Panc1 (cell line): ENCODE measurements at regions not wholly inside any gene's neighbourhood (a gene's known extent, or its start where the extent isn't known, plus 50 kb on each side); places are given as distances from the start of the nearest gene placed in this dataset.

Experiments
- ATAC-seq: fragments of 200-7000 bp; cut with Tn5 transposase; 2 replicates; pipeline ENCODE4 v1.9.1; 2020; ENCODE audit warnings: mild to moderate bottlenecking, moderate library complexity
- BruUV-seq: library from RNA; stranded (reverse); fragments of 400-500 nt; replicated peaks from 2 replicates; lab custom pipeline; 2021; lab: Mats Ljungman, UMichigan
- CTCF ChIA-PET: fragments of 300-600 bp; sonication (Branson Sonifier 250); formaldehyde crosslinking; loops from one replicate; lab custom pipeline; 2022; ENCODE audit warnings: antibody characterized with exemption; lab: Charles Lee
- POLR2A ChIA-PET: fragments of 300-600 bp; sonication (Branson Sonifier 250); formaldehyde crosslinking; loops from one replicate; lab custom pipeline; 2022; ENCODE audit warnings: antibody characterized with exemption; lab: Charles Lee
- DNase-seq: peaks from one replicate; pipeline ENCODE4 v3.0.0-alpha.2; 2010; ENCODE audit warnings: low read depth, low spot score
- H3K27ac ChIP-seq: 2 replicates; pipeline ENCODE4 v1.5.1; 2011; ENCODE audit warnings: mild to moderate bottlenecking, low read length, inconsistent platforms
- H3K27me3 ChIP-seq: fragments of 200-500 bp; sonication (Bioruptor generic); 2 replicates; pipeline ENCODE4 v1.6.0; 2014; ENCODE audit warnings: low read length, inconsistent platforms; ENCODE audit not compliant: control insufficient read depth, insufficient read depth
- H3K36me3 ChIP-seq: fragments of 200-500 bp; sonication (Bioruptor generic); 2 replicates; pipeline ENCODE4 v1.5.1; 2014; ENCODE audit warnings: inconsistent platforms, mild to moderate bottlenecking, low read length, moderate library complexity; ENCODE audit not compliant: control insufficient read depth, insufficient read depth
- H3K4me1 ChIP-seq: 2 replicates; pipeline ENCODE4 v1.5.1; 2011; ENCODE audit warnings: inconsistent platforms, mild to moderate bottlenecking, low read length, moderate library complexity; ENCODE audit not compliant: control insufficient read depth, insufficient read depth
- H3K4me3 ChIP-seq, 2 experiments: 2 replicates each; pipeline ENCODE4 v1.5.1; 2011 to 2012; ENCODE audit warnings: low read depth in 2 of 2, low read length in 2 of 2, mild to moderate bottlenecking in 2 of 2, inconsistent platforms in 1 of 2, moderate library complexity in 1 of 2
- H3K9me3 ChIP-seq: fragments of 200-500 bp; sonication (Bioruptor generic); 2 replicates; pipeline ENCODE4 v1.5.1; 2014; ENCODE audit warnings: low read depth, mild to moderate bottlenecking, inconsistent platforms, low read length, moderate library complexity; ENCODE audit not compliant: control insufficient read depth, insufficient read depth
- CTCF ChIP-seq: fragments of 450-650 bp; IDR thresholded peaks from 2 replicates; pipeline ENCODE4 v1.5.1; 2017; ENCODE audit warnings: mild to moderate bottlenecking
- POLR2AphosphoS5 ChIP-seq: IDR thresholded peaks from 2 replicates; pipeline ENCODE4 v1.6.1; 2012; ENCODE audit warnings: mild to moderate bottlenecking, low read depth, low read length, moderate library complexity
- REST ChIP-seq, 2 experiments: IDR thresholded peaks; 2 replicates each; pipeline ENCODE4 v1.6.1; 2011 to 2012; ENCODE audit warnings: low read depth in 2 of 2, control low read depth in 1 of 2, low read length in 1 of 2, mild to moderate bottlenecking in 1 of 2, moderate library complexity in 1 of 2; ENCODE audit not compliant: insufficient read depth in 1 of 2
- SIN3A ChIP-seq: IDR thresholded peaks from 2 replicates; pipeline ENCODE4 v1.6.1; 2012; ENCODE audit warnings: low read depth, mild to moderate bottlenecking, low read length, moderate library complexity, borderline replicate concordance; ENCODE audit not compliant: insufficient read depth
- TCF7L2 ChIP-seq: IDR thresholded peaks from 2 replicates; pipeline ENCODE4 v1.6.1; 2011; ENCODE audit warnings: mild to moderate bottlenecking, low read depth, low read length, inconsistent platforms
- in situ Hi-C: cut with HindIII; loops from 2 replicates; pipeline ENCODE4 v1.10.0; 2016; ENCODE audit warnings: low sequenced_read_pairs, low pct_unique_long_range_greater_than_20kb
- intact Hi-C: fragments of 100-400 bp; cut with micrococcal nuclease; formaldehyde crosslinking; loops from one replicate; pipeline ENCODE4 v1.10.0; 2022; ENCODE audit not compliant: unreplicated experiment

GRCh38 chr12:111073370-111073769, 153.0 kb upstream of the MYL2 start:
- Histone ChIP-seq H3K27ac (no peak overlapping the region), H3K36me3 (no peaks in the 10 kb centered on the region), H3K27me3 (no peaks in the 10 kb centered on the region), H3K4me1 (no peaks in the 10 kb centered on the region), H3K4me3 (no peak overlapping the region), H3K9me3 (no peaks in the 10 kb centered on the region)
- in situ Hi-C loops (no loop called here), intact Hi-C loops (no loop called here)
- TF ChIP-seq REST (IDR thresholded peaks at IDR 0.05; ENCODE audit: insufficient read depth in 1 of 2, low read depth in 2 of 2, low read length in 1 of 2) (no peak), SIN3A (no peak), CTCF (no peak), TCF7L2 (no peak), POLR2AphosphoS5 (no peak)
- DNase-seq (no peak), ATAC-seq (no peak)
- ChIA-PET CTCF (no interaction called here), POLR2A (no interaction called here)
- no TSS peak for BruUV-seq

GRCh38 chr12:111072299-111072698, 151.9 kb upstream of the MYL2 start:
- in situ Hi-C loops (no loop called here), intact Hi-C loops (no loop called here)
- no peak for ATAC-seq
- BruUV-seq = no TSS peak
- Histone ChIP-seq H3K27ac (no peak overlapping the region), H3K4me1 (no peaks in the 10 kb centered on the region), H3K27me3 (no peaks in the 10 kb centered on the region), H3K9me3 (no peaks in the 10 kb centered on the region), H3K4me3 (no peak overlapping the region), H3K36me3 (no peaks in the 10 kb centered on the region)
- ChIA-PET CTCF (interaction anchor here (0.6 kb wide), 1 partner anchor 27 kb away, joined by 3 read pairs; no protein-coding TSS in a partner anchor), POLR2A (no interaction called here)
- no peak for DNase-seq
- no peak for TF ChIP-seq CTCF
- TF ChIP-seq TCF7L2 = no peak
- TF ChIP-seq SIN3A = no peak
- no peak for TF ChIP-seq POLR2AphosphoS5
- no peak for TF ChIP-seq REST (IDR thresholded peaks at IDR 0.05; ENCODE audit: insufficient read depth in 1 of 2, low read depth in 2 of 2, low read length in 1 of 2)
